ENCODE measurements at regions not wholly inside any gene's neighbourhood (a gene's known extent, or its start where the extent isn't known, plus 50 kb on each side); places are given as distances from the start of the nearest gene placed in this dataset.

- Histone ChIP-seq H3K27me3 (ENCODE audit: control insufficient read depth, insufficient read depth, low read length) (no peaks in the 10 kb centered on the region), H3K4me1 (ENCODE audit: control insufficient read depth in 2 of 3, insufficient read depth in 2 of 3, low read depth in 1 of 3, low read length in 3 of 3) (no peaks in the 10 kb centered on the region), H3K4me3 (ENCODE audit: low read length in 3 of 3) (no peak overlapping the region), H3K9me3 (ENCODE audit: control insufficient read depth in 2 of 3, insufficient read depth in 1 of 3, low read length in 3 of 3) (no peaks in the 10 kb centered on the region), H3K27ac (ENCODE audit: low read depth in 2 of 2, low read length in 2 of 2) (no peak overlapping the region), H3K36me3 (ENCODE audit: control insufficient read depth in 2 of 3, insufficient read depth in 3 of 3, low read length in 3 of 3) (no peaks in the 10 kb centered on the region), H3K9ac (ENCODE audit: low read length in 3 of 3) (no peak overlapping the region)
- DNase-seq, result no peak
- no peak for FAIRE-seq
- intact Hi-C loops (cut with DNase I), result no loop called here
- TF ChIP-seq, protein P1, sequence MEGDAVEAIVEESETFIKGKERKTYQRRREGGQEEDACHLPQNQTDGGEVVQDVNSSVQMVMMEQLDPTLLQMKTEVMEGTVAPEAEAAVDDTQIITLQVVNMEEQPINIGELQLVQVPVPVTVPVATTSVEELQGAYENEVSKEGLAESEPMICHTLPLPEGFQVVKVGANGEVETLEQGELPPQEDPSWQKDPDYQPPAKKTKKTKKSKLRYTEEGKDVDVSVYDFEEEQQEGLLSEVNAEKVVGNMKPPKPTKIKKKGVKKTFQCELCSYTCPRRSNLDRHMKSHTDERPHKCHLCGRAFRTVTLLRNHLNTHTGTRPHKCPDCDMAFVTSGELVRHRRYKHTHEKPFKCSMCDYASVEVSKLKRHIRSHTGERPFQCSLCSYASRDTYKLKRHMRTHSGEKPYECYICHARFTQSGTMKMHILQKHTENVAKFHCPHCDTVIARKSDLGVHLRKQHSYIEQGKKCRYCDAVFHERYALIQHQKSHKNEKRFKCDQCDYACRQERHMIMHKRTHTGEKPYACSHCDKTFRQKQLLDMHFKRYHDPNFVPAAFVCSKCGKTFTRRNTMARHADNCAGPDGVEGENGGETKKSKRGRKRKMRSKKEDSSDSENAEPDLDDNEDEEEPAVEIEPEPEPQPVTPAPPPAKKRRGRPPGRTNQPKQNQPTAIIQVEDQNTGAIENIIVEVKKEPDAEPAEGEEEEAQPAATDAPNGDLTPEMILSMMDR (IDR thresholded peaks at IDR 0.05; ENCODE audit: borderline replicate concordance, extremely low read depth, insufficient read depth), result no peak
These were observed 70.7 kb downstream of the CETN3 start for GRCh38 chr5:90338712-90339372.

DNA sequence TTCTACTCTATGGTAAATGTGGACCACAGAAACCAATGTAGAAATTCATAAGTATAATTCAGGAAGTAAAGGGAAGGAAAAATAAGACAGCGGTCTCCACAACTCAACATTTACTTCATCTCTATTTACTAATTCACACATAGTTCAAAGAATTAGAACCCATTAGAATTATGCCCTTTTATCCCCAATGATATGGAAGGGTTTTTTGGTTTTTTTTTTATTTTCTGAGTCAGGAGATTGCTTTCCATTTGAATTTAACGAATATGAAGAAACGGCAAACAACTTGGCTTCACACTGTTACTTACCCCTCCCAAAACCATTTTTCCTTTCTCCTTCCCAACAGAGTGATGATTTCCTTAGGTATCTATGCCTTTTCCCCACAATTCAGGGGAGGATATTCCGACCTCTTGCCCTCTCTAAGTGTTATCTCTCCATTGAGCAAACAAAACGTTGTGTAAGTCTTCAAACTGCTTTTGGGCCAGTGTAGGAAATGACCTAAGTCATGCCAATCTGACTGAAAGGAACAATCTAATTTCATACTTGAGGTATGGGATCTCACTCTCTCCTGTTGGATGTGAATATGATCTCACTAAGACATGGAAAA, 72.0 kb downstream of the CETN3 start:
- DNase-seq, result no peak
- TF ChIP-seq, protein P1 (IDR thresholded peaks at IDR 0.05; ENCODE audit: borderline replicate concordance, extremely low read depth, insufficient read depth), result no peak
- no peak for FAIRE-seq
- Histone ChIP-seq H3K4me3 (ENCODE audit: low read length in 3 of 3) (no peak overlapping the region), H3K4me1 (ENCODE audit: control insufficient read depth in 2 of 3, insufficient read depth in 2 of 3, low read depth in 1 of 3, low read length in 3 of 3) (no peaks in the 10 kb centered on the region), H3K27ac (ENCODE audit: low read depth in 2 of 2, low read length in 2 of 2) (no peak overlapping the region), H3K36me3 (ENCODE audit: control insufficient read depth in 2 of 3, insufficient read depth in 3 of 3, low read length in 3 of 3) (no peaks in the 10 kb centered on the region), H3K9me3 (ENCODE audit: control insufficient read depth in 2 of 3, insufficient read depth in 1 of 3, low read length in 3 of 3) (no peaks in the 10 kb centered on the region), H3K9ac (ENCODE audit: low read length in 3 of 3) (no peak overlapping the region), H3K27me3 (ENCODE audit: control insufficient read depth, insufficient read depth, low read length) (no peaks in the 10 kb centered on the region)
- intact Hi-C loops (cut with DNase I), result no loop called here

DNA sequence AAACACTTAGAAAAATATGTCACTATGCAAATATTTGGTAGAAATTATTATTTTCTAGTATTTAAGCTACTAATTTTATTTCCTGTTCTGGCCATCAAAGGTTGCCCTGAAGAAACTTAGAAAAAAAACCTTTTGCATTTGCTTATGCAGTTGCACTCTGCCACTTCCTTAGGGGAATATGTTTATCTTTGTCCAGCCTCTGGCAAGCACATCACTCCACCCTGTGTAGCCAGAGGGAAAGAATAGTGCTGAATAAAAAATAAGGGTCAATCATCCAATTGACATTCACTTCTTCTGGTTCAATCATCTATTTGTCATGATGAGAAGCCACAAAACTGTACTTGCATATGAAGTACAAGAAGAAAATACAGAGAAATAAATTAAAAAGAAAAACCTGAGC, 72.8 kb downstream of the CETN3 start:
- Histone ChIP-seq H3K36me3 (ENCODE audit: control insufficient read depth in 2 of 3, insufficient read depth in 3 of 3, low read length in 3 of 3) (no peaks in the 10 kb centered on the region), H3K9ac (ENCODE audit: low read length in 3 of 3) (no peak overlapping the region), H3K4me3 (ENCODE audit: low read length in 3 of 3) (no peak overlapping the region), H3K9me3 (ENCODE audit: control insufficient read depth in 2 of 3, insufficient read depth in 1 of 3, low read length in 3 of 3) (no peaks in the 10 kb centered on the region), H3K27ac (ENCODE audit: low read depth in 2 of 2, low read length in 2 of 2) (no peak overlapping the region), H3K4me1 (ENCODE audit: control insufficient read depth in 2 of 3, insufficient read depth in 2 of 3, low read depth in 1 of 3, low read length in 3 of 3) (no peaks in the 10 kb centered on the region), H3K27me3 (ENCODE audit: control insufficient read depth, insufficient read depth, low read length) (no peaks in the 10 kb centered on the region)
- intact Hi-C loops (cut with DNase I), result no loop called here
- no peak for DNase-seq
- TF ChIP-seq, protein P1 (IDR thresholded peaks at IDR 0.05; ENCODE audit: borderline replicate concordance, extremely low read depth, insufficient read depth), result no peak
- no peak for FAIRE-seq
